Testis (tissue), 2 donors: ENCODE measurements at regions not wholly inside any gene's neighbourhood (a gene's known extent, or its start where the extent isn't known, plus 50 kb on each side); places are given as distances from the start of the nearest gene placed in this dataset.

ENCODE experiments used
- DNase-seq: peaks from one replicate; pipeline ENCODE4 v3.0.0-alpha.2; 2019
- H3K27ac ChIP-seq, 2 donors: fragments of 200-600 bp; sonication (generic); one replicate each; pipeline ENCODE4 v1.5.1; 2019
- H3K27me3 ChIP-seq: fragments of 200-600 bp; sonication (generic); one replicate; pipeline ENCODE4 v1.5.1; 2019
- H3K36me3 ChIP-seq: fragments of 200-600 bp; sonication (generic); one replicate; pipeline ENCODE4 v1.5.1; 2017; ENCODE audit warnings: low read depth; ENCODE audit errors: missing control alignments
- H3K4me1 ChIP-seq: fragments of 200-600 bp; sonication (generic); one replicate; pipeline ENCODE4 v1.5.1; 2019
- H3K4me3 ChIP-seq, 2 donors: fragments of 200-600 bp; sonication (generic); one replicate each; pipeline ENCODE4 v1.5.1; 2017 to 2019
- H3K9me3 ChIP-seq: fragments of 200-600 bp; sonication (generic); one replicate; pipeline ENCODE4 v1.5.1; 2017
- CTCF ChIP-seq, 3 experiments: fragments of 450-650 bp in 2 of 3; fragments of 200-600 bp in 1 of 3; sonication (generic) in 1 of 3; IDR thresholded peaks; one replicate each; pipeline ENCODE4 v1.5.1; 2016 to 2019; ENCODE audit warnings: antibody characterized with exemption in 3 of 3, mild to moderate bottlenecking in 2 of 3, moderate library complexity in 1 of 3
- POLR2A ChIP-seq: fragments of 450-650 bp; IDR thresholded peaks from one replicate; pipeline ENCODE4 v1.6.1; 2017; ENCODE audit warnings: antibody characterized with exemption, mild to moderate bottlenecking, moderate library complexity
- WGBS, 2 donors: methylation state at CpG; one replicate each; pipeline ENCODE4 v1.1.5; 2018; 5-methylcytosine and 5-hydroxymethylcytosine counted together
- intact Hi-C: fragments of 100-400 bp; cut with DNase I; formaldehyde crosslinking; loops from one replicate; pipeline ENCODE4 v1.15.1; 2023; ENCODE audit warnings: low total_unique reads

DNA sequence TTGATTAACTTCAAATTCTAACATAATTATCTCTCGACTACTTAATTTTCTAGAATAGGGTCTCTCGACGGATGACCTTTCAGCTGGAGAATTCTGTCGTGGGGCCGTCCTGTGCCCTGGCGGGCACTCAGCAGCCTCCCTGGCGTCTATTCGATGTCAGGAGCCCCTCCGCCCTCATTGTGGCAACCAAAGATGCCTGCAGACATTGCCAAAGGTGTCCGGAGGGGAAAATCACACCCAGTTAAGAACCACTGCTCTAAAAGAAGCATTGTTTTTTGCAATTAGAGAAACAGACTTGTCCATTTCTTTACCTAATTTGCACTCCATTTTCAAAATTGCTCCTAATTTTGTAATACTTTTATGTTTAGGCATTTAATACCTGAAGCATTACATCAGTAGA is 79.2 kb upstream of the ARHGEF7 start:
- no peaks in the 10 kb centered on the region for H3K9me3 ChIP-seq
- no peaks in the 10 kb centered on the region for H3K36me3 ChIP-seq
- no peak for DNase-seq
- 62 to 77% methylated on average over 10 of the region's 10 CpGs for WGBS, 2 donors
- intact Hi-C loops = no loop called here
- no peak overlapping the region for H3K27ac ChIP-seq
- TF ChIP-seq POLR2A (no peak), CTCF (IDR thresholded peaks at IDR 0.05) (no peak)
- H3K27me3 ChIP-seq = no peaks in the 10 kb centered on the region
- H3K4me1 ChIP-seq = no peaks in the 10 kb centered on the region
- no peak overlapping the region for H3K4me3 ChIP-seq

DNA sequence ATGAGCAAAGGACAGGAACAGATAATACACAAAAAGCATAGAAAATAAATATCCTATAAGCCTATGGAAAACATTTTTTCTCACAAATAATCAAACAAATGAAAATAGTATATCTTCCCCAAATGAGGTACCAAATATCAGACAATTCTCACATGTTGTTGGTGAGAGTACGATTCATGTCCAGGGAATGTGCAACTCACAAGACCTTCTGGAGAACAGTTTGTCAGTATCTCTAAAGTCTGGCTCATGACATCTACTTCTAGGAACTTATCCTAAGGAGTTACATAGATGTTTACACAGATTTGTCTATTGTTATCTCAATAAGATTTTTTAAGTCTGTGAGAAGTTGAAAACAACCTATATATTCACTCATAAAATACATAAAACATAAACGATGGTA is 80.3 kb upstream of the ARHGEF7 start:
- Histone ChIP-seq H3K27me3 (no peaks in the 10 kb centered on the region), H3K9me3 (no peaks in the 10 kb centered on the region), H3K36me3 (no peaks in the 10 kb centered on the region), H3K27ac (no peak overlapping the region), H3K4me1 (no peaks in the 10 kb centered on the region), H3K4me3 (no peak overlapping the region)
- intact Hi-C loops = no loop called here
- 65 to 75% methylated on average over 2 of the region's 2 CpGs for WGBS, 2 donors
- no peak for DNase-seq
- TF ChIP-seq POLR2A (no peak), CTCF (IDR thresholded peaks at IDR 0.05) (no peak)

- no peaks in the 10 kb centered on the region for H3K9me3 ChIP-seq
- no peaks in the 10 kb centered on the region for H3K27me3 ChIP-seq
- no peak for DNase-seq
- WGBS, 2 donors = 55 to 67% methylated on average over 16 of the region's 16 CpGs
- intact Hi-C loops = no loop called here
- no peak overlapping the region for H3K27ac ChIP-seq
- H3K36me3 ChIP-seq = no peaks in the 10 kb centered on the region
- no peaks in the 10 kb centered on the region for H3K4me1 ChIP-seq
- no peak for TF ChIP-seq CTCF (IDR thresholded peaks at IDR 0.05)
- TF ChIP-seq POLR2A = no peak
- no peak overlapping the region for H3K4me3 ChIP-seq
Observed at GRCh38 chr13:111033172-111034130, 81.7 kb upstream of the ARHGEF7 start.

- H3K27ac ChIP-seq = no peak overlapping the region
- no peaks in the 10 kb centered on the region for H3K36me3 ChIP-seq
- no peak for TF ChIP-seq CTCF (IDR thresholded peaks at IDR 0.05)
- TF ChIP-seq POLR2A = no peak
- WGBS, 2 donors = 93 to 95% methylated on average over 6 to 8 of the region's 8 CpGs
- DNase-seq = no peak
- H3K4me3 ChIP-seq = no peak overlapping the region
- intact Hi-C loops = no loop called here
- H3K9me3 ChIP-seq = no peaks in the 10 kb centered on the region
- H3K4me1 ChIP-seq = no peaks in the 10 kb centered on the region
- no peaks in the 10 kb centered on the region for H3K27me3 ChIP-seq
Observed at GRCh38 chr13:111031531-111031961, 83.6 kb upstream of the ARHGEF7 start.
